ENCODE measurements at regions not wholly inside any gene's neighbourhood (a gene's known extent, or its start where the extent isn't known, plus 50 kb on each side); places are given as distances from the start of the nearest gene placed in this dataset.

DNA sequence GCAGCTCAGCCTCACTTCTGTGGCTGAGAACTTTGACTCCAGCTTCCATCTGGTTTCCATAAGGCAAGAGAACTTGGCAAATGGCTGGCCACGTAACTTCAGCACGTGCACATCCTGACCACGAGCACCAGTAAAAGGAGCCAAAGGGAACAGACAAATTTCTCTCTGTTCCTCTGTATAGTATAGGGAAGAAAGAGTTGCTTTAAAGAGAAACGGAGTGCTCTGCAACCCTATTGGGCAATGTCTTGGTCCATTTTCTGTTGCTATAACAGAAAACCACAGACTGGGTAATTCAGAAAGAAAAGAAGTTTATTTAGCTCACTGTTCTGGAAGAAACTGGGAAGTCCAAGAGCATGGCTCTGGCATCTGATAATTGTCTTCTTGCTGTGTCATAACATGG, 558.7 kb downstream of the ACTL7B start:
- H3K27ac ChIP-seq: peak overlapping the region; percentile 78; the same call in 1 of the 2 replicates
- TF ChIP-seq, protein P1, sequence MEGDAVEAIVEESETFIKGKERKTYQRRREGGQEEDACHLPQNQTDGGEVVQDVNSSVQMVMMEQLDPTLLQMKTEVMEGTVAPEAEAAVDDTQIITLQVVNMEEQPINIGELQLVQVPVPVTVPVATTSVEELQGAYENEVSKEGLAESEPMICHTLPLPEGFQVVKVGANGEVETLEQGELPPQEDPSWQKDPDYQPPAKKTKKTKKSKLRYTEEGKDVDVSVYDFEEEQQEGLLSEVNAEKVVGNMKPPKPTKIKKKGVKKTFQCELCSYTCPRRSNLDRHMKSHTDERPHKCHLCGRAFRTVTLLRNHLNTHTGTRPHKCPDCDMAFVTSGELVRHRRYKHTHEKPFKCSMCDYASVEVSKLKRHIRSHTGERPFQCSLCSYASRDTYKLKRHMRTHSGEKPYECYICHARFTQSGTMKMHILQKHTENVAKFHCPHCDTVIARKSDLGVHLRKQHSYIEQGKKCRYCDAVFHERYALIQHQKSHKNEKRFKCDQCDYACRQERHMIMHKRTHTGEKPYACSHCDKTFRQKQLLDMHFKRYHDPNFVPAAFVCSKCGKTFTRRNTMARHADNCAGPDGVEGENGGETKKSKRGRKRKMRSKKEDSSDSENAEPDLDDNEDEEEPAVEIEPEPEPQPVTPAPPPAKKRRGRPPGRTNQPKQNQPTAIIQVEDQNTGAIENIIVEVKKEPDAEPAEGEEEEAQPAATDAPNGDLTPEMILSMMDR (conservative IDR thresholded peaks at IDR 0.05): no peak

DNA sequence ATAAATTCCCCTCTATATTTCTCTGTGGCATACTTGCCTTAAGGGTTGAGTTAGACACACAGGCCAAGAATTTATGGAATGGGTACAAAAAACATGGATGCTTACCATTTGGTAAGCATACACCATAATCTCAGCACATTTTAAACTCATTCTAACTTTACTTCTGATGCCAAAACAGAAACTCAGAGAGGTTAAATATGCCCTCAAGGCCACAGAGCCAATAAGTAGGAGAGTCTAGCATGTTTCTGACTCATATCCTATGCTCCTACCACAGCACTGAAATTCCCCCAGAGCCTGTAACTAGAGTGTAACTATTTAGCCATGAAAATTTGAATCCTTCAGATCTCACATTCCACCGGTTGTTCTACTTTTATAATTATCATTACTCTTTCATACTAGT, 559.7 kb downstream of the ACTL7B start:
- peak overlapping the region; percentile 78 for H3K27ac ChIP-seq

DNA sequence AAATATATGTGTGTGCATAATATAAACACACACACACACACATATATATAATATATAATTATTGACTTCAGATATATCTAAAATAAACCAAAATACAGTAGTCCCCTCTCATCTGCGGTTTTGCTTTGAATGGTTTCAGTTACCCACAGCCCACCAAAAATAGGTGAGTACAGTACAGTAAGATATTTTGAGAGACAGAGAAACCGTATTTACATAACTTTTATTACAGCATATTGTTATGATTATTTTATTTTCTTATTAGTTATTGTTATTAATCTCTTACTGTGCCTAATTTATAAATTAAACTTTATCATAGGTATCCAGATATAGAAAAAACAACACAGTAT, 564.2 kb downstream of the ACTL7B start:
- peak overlapping the region; percentile 70 for H3K27ac ChIP-seq
- TF ChIP-seq, protein P1 (conservative IDR thresholded peaks at IDR 0.05): no peak

More for the DNA sequence above, 559.7 kb downstream of the ACTL7B start:
- TF ChIP-seq, protein P1 (conservative IDR thresholded peaks at IDR 0.05): no peak

DNA sequence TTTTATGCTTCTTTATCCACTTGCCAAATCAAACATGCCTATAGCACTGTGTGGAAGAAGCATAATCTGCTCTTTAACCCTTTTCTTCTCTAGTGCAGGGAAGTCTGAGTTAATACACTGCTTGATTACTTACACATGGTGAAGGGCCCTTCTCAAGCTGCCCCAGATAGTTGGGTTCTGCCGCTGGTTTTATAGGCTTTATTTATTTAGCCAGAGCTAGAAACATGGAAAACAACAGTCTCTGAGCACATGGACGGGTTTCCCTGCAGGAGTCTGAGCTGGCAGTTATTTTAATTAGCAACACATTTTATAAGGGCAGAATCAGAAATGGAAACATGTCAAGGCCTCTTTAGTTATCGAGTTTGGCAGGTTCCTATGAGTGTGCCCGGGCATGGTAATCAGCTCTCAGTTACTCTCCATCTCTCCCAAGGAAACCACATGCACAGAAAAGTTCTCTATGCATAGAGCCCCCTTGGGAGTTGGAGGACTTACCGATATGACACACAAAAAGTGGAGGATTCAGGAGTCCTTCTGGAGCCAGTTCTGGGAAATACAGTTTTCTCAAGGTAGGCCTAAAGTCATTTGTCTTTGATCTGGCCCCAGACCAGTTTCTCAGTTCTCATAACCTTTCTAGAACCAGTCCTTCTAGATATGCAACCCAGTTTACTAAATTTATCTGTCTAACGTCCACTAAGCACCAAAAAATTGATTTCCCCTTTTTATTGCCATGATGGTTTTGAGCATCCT, 564.8 kb downstream of the ACTL7B start:
- H3K27ac ChIP-seq: peak overlapping the region; percentile 70
- TF ChIP-seq, protein P1 (conservative IDR thresholded peaks at IDR 0.05): no peak

DNA sequence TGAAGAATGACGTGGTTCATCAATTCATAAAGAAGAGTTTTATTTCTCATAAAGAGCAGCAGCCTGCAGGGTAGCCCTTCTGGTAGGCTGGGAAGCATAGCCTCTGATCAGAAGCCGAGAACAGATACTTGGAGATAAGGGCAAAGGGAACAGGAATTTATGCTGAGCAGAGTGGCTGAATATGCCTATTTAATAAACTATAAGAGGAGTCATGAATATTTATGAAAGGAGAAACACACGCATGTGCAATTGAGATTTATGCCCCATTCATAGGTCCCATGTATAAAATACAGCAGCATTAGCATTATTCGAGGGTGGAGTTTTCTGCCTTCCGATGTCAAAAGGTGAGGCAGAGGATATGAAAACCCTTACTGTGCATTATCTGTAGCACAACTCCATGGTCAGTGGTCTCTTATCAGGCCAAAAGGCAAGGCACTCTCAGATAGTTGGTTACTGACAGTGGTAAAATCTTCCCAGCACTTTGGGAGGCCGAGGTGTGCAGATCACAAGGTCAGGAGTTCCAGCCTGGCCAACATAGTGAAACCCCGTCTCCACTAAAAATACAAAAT, 569.1 kb downstream of the ACTL7B start:
- TF ChIP-seq, protein P1 (conservative IDR thresholded peaks at IDR 0.05): no peak
- no peak overlapping the region for H3K27ac ChIP-seq

DNA sequence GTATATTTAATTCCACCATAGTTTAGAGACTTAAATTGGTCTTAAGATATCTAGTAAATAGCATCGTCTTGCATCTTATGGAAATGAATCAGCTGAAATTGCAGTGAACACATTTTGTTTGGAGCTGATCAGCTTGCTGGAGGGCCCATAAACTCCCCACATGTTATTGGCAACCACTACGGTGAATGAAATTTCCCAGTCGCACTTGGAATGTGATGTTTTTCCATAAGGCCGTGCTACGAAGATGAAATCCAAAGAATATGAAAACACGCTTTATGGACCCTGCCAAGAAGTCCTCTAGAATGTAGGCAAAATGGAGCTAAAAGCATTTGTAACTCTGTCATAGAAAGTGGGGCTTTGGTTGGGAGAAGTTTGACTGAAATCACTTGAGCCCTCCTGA, 572.1 kb downstream of the ACTL7B start:
- TF ChIP-seq, protein P1 (conservative IDR thresholded peaks at IDR 0.05): no peak
- no peak overlapping the region for H3K27ac ChIP-seq

DNA sequence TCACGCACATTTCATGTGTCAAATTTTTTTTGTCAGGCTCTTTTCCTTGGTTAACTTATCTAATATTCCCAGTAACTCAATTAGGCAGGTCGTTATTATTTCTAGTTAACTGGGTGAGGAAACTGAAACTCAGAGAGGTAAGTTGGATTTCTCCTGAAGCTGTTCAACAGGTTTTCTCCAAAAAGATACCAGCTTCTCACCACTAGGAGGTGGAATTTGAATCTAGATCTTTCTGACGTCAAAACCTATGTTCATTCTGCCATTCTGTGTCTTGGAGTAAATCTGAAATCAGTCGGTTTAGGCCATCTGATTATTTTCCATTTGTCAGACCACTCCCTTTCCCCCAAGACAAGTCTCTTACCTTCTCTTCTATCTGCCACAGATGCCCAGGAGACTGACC, 572.9 kb downstream of the ACTL7B start:
- H3K27ac ChIP-seq: no peak overlapping the region
- TF ChIP-seq, protein P1 (conservative IDR thresholded peaks at IDR 0.05): no peak
